GM19328 (cell line): ENCODE measurements at regions not wholly inside any gene's neighbourhood (a gene's known extent, or its start where the extent isn't known, plus 50 kb on each side); places are given as distances from the start of the nearest gene placed in this dataset.
"Not testable (repeated sequence)": the region's sequence is repeated elsewhere in the genome, so short reads cannot be mapped to it uniquely, and the experiment has no call there.

Source experiments
- ATAC-seq: cut with Tn5 transposase; IDR thresholded peaks from one replicate; pipeline ENCODE4 v1.9.1; 2021; ENCODE audit warnings: mild to moderate bottlenecking, moderate library complexity; ENCODE audit not compliant: unreplicated experiment

DNA sequence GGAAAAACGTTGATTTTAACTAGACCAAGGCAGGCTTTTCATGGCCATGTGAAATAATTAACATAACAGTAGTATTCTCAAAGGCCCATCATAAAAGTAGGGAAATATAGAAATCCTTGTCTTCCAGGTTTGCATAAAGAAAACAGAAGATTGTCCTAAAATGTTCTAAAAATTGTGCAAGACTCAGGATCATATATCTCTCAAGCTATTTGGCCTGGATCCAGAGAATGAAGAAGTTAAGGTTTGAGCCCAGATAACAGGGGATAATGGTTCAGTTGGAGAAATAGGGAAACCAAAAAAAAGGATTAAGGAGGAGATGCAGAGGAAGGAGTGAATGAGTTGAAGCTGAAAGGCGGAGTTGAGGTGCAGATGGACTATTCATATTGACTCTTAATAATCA lies 555.5 kb upstream of the NR5A2 start:
- ATAC-seq, result no peak

DNA sequence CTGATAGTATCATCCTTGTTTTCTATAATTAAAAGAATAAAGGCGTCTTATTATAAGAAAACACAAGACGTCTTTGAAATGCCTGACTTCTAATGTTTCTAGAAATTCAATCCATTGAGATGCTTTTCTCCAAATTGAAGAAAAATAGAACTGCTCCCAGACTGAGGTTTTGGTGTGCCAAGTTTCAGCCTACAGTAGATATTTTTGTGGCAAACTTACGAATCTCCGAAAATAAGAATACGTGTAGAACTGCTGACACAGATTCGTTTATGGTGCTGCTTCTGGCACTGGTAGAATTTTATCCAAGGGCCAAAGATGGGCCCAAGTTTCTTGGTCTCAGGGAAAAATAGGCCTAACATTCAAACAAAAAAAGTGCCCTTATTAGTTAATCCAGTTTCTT lies 554.5 kb upstream of the NR5A2 start:
- ATAC-seq, result no peak

DNA sequence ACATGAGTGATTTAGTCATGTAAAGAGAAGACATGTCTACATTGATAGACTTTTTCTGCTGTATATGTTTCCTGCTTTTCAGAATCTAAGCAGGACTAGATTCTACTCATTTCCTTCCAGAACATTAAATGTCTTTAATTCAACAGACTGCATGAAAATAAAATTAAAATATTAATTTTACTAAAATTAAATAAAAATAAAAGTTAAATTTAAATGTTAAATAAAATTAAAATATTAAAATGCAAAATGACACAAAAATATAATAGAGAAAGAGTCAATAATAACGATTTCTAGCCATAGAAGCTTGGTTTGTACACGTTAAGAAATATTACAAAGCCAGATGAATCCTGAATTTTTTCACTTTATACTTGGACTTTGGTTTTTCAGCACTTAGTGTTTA lies 552.8 kb upstream of the NR5A2 start:
- no peak for ATAC-seq

DNA sequence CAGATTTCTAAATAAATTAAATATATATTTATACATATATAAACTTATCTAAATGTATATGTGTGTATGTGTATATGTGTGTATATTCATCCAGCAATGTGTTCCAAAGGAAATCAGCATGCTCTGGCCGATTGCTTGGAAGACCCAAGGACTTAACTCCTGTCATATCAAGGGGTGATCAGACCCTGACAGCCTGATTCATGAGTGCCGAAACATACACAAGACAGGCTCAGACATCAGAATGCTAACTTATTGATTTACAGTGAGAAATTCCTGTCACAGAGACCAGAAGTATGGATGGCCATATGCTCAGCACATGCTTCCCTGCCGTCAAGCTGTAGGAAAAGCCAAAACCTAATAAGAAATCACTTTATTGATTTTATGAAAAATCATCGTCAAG lies 545.1 kb upstream of the NR5A2 start:
- ATAC-seq, result no peak

DNA sequence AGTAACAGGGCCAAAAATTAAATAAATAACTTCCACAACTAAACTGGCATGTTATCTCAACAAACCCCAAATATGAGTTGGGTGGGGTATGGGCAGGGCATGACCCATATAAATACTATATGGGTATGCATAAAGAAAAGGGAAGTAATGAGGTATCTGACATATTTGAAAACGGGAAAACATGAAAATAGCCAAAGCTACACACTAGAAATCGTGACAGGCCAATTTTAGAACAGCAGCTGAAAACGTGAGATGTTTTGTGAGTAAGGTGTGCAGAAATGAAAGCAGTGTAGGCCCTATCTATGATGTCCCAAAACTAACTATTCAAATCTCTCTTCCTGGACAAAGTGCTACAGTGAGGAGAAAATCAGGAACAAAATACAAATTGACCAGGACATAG lies 537.9 kb upstream of the NR5A2 start:
- ATAC-seq, result no peak

DNA sequence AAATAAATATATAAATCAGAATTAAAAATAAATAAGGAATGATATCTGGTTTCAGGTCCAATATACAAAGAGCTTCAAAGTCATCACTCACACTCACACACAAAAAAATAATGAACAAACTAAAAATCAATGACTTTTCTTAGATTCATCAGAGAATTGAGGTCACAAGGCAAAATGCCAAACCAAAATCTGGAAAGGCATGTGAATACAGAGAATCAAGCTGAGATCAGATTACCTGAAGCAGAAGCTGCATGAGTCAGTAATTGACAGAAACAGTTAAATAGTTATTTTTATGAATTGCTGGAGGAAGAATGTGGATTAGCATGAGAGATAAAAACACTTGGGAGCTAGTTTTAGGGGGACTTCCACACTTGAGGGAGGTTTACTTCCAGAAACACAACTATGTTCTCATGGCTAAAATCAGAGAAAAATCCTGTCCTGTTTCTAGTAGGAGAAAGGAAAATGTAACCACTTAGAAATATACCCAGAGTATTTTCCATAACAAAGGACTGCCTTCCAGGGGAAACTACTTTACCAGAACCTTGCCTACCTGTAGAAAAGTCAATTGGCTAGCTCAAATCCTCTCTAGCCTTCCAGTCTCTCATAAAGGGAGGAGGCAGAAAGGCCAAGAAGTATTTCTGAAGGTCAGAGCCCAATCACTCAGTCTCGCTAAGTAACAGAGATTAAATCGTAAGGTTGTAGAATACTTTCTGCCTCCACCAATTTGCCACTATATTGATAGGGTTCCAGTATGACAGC lies 536.6 kb upstream of the NR5A2 start:
- ATAC-seq, result no peak

DNA sequence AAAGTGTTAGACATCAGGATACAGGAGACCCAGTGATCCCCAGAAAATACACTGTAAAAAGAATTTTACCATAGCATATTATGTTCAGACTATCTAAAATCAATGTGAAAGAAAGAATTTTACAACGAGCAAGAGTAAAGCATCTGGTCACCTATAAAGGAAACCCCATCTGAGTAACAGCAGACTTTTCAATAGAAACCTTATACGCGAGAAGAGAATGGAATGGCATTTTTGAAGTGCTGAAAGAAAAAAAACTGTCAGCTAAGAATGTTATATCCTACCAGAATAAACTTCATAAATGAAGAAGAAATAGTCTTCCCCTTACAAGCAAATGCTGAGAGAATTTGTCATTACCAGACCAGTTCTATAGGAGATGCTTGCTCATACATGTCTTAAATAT lies 532.1 kb upstream of the NR5A2 start:
- no peak for ATAC-seq

DNA sequence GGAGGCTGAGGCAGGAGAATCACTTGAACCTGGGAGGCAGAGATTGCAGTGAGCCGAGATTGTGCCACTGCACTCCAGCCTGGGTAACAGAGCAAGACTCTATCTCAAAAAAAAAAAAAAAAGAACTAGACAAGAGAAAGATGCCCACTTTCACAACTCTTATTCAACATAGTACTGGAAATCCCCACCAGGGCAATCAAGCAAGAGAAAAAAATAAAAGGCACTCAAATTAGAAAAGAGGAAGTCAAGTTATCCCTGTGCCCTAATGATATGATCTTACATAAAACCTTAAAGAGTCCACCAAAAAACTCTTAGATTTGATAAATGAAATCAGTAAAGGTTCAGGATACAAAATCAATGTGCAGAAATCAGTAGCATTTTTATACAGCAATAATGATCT lies 528.7 kb upstream of the NR5A2 start:
- not testable (repeated sequence) for ATAC-seq

DNA sequence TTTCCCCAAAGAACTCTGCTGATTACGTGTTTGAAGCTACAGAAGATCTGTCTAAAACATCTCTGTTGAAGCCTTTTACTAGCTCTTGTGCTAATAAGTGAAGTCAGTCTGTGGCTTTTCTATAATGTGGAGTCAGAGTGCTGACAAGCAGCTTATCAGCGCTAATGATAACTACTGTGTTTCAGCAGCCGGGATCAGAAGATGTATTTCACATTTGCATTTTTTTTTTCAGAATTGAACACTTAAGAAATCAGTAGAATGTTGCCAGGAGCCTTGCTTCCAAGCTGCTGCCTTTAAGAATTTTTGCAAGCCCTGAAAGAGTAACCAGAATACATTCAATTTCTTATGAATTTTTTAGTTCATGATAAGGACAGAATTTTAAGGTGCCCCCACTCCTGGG lies 519.4 kb upstream of the NR5A2 start:
- no peak for ATAC-seq

DNA sequence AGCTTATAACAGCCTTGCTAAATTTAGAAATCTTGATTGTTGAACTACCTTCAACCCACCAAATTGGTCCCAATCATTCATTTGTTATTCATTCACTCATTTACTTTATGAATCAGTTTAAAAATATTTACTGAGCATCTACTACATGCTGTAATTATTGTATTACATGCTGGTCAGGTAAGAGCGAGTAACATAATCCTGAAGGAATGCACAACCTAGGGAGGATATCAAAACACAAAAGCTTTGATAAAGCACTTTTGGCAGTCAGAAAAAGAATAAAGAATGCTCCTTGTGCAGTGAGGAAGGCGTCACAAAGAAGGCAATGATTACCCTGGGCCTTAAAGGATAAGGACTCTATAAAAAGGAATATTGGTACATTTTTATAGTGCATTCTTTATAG lies 518.9 kb upstream of the NR5A2 start:
- ATAC-seq, result no peak

DNA sequence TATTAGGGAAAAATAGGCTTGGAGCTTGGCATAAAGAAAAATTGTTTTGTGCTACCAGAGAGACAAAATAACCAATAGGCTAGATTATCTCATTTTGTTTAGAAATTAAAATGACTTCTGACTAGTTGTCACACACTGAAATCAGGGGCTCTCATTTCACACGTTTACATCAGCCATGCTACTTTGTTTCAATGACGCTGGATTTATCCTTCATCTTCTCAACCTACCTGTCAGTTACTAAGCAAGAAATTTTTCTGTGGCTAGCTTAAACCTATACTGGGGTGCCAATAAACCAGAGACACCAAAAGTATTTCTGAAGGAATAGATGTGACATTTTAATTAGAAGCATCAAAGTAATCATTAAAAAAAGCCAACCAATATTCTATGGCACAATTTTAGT lies 518.1 kb upstream of the NR5A2 start:
- ATAC-seq, result no peak

DNA sequence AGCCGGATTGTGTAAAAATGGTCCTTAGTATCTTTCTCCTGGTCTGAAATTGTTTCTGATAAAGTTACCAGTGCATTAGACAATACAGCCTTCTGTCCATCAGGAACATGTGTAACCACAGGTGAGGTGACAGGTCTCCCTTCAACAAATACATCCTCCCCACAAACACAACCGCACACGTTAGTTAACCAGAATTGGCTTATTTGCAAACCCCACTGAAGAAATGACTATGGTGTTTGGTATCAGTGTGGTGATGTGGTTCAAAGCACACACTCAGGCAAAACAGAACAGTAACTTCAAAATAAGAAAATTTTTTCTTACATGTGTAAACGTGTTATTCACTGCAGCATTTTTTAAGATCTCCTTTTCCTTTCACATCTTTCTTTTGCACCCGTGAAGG lies 517.2 kb upstream of the NR5A2 start:
- ATAC-seq, result peak; percentile 78

DNA sequence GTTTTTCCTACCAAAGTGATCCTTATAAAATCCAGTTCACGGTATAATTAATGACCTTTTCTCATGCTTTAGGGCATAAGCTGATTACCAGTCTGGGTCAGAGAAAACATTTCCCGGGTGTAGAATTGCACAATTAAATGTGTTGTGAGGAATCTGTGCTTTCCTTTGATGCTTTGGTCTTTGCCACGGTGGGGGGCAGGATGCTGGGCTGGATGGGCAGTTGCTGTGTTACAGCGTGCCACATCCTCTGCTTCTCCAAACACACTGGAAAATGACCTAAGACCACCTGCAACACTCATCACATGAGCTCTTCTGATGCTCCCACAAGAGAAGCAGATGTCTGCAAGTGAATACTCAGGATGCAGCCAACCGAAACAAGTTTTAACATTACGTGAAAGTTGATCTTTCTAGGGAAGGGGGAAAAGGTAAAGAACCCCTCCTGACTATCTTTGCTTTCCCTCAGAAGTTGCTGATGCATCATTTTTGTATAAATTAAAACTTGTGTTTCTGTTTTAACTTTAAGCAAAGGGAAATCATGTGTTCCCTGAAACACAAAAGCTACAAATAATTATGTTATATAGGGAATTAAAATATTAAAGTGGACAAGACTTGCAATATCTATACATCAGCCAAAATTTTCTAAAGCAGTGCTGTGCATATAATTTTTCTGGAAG lies 515.3 kb upstream of the NR5A2 start:
- no peak for ATAC-seq

DNA sequence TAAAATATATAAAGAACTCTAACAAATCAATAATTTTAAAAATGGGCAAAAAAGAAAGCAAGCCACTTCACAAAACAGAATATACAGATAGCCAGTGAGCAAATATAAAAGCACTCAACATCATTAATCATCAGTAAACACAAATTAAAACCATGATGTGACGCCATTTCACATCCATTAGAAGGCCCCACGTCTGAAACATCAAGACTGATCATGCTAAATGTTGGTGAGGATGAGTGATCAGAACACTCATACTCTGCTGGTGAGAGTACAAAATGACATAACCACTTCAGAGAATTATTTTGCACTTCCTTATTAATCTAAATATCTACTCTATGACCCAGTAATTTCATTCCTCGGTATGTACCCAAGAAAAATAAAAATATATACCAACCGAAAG lies 512.2 kb upstream of the NR5A2 start:
- no peak for ATAC-seq

DNA sequence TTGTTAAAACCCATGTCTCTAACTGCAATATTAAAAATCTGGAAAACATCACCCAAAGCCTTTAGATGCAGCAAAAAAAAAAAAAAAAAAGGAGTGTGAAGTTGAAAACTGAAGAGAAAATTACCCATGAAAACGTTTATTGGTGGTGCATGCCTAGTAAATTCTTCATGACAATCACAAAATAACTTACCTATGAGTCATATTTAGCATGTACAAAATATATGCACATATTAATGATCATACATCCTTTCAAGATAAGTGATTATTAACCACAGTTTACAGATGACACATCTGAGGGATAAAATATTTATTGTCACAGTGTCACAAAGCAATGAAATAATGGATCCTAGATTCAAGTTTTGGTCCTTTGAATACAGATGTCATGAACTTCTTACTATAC lies 505.2 kb upstream of the NR5A2 start:
- ATAC-seq, result no peak

DNA sequence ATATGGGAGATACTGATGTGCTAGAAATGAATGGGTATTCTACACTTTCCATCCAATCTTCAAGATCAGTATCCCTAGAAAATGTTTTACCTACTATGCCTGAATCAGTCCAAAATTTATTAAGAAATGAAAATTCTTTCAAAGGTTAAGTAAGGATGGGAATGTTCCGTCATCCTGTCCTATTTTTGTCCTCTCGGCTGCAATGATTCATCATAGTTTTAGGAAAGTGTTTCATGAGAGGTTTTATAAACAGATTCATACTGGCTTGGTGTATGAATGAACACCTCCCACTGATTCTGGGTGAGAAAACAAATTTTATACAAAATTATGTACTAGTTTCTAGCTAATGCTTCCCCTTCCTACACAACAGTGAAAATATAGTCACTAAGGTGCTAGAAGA lies 504.6 kb upstream of the NR5A2 start:
- ATAC-seq, result no peak

DNA sequence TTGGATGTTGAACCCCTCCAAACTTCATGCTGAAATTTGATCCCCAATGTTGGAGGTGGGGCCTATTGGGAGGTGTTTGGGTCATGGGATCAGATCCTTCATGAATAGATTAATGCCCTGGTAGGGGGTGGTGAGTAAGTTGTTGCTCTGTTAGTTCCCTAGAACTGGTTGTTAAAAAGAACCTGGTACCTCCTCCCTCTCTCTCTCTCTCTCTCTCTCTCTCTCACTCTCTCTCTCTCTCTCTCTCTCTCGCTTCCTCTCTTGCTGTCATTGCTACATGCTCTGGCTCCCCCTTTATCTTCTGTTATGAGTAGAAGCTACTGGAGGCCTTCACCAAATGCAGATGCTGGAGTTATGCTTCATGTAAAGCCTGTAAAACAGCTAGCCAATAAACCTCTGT lies 498.2 kb upstream of the NR5A2 start:
- ATAC-seq, result no peak

DNA sequence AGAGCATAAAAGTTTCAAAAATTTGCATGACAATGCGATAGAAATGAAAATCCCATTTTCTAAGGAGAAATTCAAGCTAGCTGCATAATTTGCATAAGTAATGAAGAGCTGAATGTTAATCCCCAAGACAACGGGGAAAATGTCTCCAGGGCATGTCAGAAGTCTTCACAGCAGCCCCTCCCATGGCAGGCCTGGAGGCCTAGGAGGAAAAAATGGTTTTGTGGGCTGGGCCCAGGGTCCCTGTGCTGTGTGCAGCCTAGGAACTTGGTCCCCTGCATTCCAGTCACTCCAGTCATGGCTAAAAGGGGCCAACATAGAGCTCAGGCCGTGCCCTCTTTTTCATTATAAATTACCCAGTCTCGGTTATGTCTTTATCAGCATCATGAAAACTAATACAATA lies 494.1 kb upstream of the NR5A2 start:
- ATAC-seq, result not testable (repeated sequence)

DNA sequence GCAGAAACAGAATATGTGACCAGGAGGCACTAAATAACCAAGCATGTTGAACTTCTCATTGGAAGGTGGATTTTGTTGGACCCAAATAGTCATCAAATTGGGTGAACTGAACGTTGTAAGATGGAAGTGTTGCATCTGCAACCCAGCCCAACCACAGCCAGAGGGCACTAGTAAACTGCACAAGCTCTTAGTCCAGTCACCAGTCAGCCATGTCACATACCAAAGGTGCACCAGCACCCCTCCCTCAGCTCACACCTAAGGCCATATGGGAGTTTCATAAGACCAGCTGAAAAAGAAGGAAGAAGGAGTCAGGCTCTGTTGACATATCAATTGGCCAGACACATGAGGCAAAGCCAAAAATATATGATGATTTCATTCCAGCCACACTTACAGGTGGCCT lies 481.7 kb upstream of the NR5A2 start:
- ATAC-seq, result no peak

DNA sequence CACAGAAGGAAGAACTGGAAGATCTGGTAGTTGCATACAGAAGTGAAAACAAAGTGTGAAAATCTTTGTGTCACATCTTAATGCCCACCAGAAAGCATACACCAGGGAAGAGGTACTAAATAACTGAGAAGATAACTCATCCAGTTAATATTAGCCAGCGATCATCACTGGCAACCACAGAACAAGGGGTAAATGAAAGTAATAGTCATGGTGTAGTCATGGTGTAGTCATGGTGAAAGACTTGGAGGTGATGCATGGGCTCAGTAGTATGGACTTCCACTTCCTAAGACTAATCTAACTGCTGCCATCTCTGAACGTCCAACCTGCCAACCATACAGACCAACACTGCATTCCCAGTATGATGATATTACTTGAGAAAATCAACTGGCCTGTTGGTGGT lies 481.2 kb upstream of the NR5A2 start:
- ATAC-seq, result no peak

DNA sequence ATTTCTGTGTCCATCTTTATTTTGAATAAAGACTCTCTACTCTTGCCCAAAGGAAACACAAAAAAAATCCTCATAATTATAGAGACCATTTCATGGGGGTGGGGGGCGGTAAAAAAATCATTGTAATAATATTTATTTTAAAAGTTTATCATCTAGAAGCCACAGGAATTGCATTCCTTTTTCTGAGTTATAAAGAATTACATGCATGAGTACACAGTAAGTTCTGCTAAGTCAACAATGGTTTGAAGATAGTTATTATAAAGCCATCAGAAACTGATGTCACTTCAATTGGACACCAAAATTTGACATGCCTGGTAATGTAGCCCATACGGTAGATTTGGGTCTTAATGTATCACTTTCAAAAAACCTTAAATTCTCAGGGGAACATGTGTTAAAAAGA lies 478.1 kb upstream of the NR5A2 start:
- no peak for ATAC-seq

DNA sequence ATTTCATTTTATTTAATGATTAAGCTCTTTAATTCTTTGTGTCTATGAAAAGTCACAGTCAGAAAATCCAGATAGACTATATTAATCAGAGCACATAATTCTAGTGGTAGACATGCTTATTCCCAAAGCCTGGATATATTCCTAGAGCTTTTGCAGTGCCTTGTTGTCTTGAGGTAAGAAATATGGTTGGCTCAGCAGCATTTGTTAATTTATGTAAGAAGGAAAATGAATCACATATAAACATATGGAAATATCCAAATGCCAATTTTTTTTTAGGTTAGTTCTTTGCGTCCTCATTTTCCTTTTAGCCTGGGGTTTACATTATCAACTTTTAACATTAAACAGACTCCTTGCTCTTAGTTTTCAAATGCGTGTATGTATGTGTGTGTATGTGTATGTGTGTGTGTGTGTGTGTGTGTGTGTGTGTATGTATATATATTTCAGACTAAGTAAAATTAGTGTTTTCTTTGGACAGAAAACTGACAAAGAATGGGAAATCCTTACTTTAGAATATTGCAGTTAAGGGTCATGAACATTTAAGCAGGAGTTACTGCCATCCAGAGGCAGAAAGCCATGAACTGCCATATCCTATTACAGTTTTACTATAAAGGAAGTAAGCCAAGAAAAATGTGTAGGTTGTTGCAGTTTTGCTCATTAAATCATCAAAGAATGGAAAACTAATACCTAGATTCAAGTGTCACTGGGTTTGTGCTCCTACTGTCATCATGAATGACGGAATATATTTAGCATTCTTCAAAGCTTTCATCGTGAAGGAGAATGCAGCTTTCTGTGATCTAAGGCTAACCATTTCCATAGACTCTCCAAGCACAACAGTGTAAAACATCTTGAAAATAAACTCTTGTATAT lies 477.1 kb upstream of the NR5A2 start:
- no peak for ATAC-seq
